ENCODE measurements at regions not wholly inside any gene's neighbourhood (a gene's known extent, or its start where the extent isn't known, plus 50 kb on each side); places are given as distances from the start of the nearest gene placed in this dataset.
"Not testable (repeated sequence)": the region's sequence is repeated elsewhere in the genome, so short reads cannot be mapped to it uniquely, and the experiment has no call there.

GRCh38 chr15:95078003-95078402 is 846.6 kb downstream of the MCTP2 start:
- H3K27ac ChIP-seq (ENCODE audit: control insufficient read depth, insufficient read depth, low read length) = no peak overlapping the region
- H3K79me2 ChIP-seq (ENCODE audit: control insufficient read depth, insufficient read depth, low read length) = no peaks in the 10 kb centered on the region
- no peaks in the 10 kb centered on the region for H3K4me1 ChIP-seq (ENCODE audit: control insufficient read depth, extremely low read depth, insufficient read depth, low read length)
- no peaks in the 10 kb centered on the region for H3K9me3 ChIP-seq (ENCODE audit: control insufficient read depth, low read depth, low read length)
- no peaks in the 10 kb centered on the region for H3K27me3 ChIP-seq (ENCODE audit: control insufficient read depth, extremely low read depth, insufficient read depth, low read length)
- H3K36me3 ChIP-seq (ENCODE audit: control insufficient read depth in 2 of 2, extremely low read depth in 1 of 2, insufficient read depth in 2 of 2, low read length in 2 of 2) = no peaks in the 10 kb centered on the region
- no peaks in the 10 kb centered on the region for H4K20me1 ChIP-seq (ENCODE audit: control insufficient read depth, extremely low read depth, insufficient read depth, low read length)
- no peak for DNase-seq (ENCODE audit: low read depth, low spot score)
- no peak for FAIRE-seq
- H3K4me2 ChIP-seq (ENCODE audit: control insufficient read depth, extremely low read depth, insufficient read depth, low read depth, low read length) = no peak overlapping the region
- H2AFZ ChIP-seq (ENCODE audit: control insufficient read depth, low read length) = no peak overlapping the region
- H3K4me3 ChIP-seq (ENCODE audit: control insufficient read depth in 2 of 3, extremely low read depth in 1 of 3, insufficient read depth in 2 of 3, low read depth in 1 of 3, low read length in 3 of 3) = no peak overlapping the region
- dilution Hi-C loops (cut with MboI; ENCODE audit: extremely low pct_ligation_motif_present, low sequenced_read_pairs) = no loop called here
- no peak overlapping the region for H3K9ac ChIP-seq (ENCODE audit: control insufficient read depth, extremely low read depth, insufficient read depth, low read length)
- TF ChIP-seq EZH2 (IDR thresholded peaks at IDR 0.05; ENCODE audit: low read length) (no peak), CTCF (optimal IDR thresholded peaks at IDR 0.05 in 1 of 3, IDR thresholded peaks at IDR 0.05 in 1 of 3, conservative IDR thresholded peaks at IDR 0.05 in 1 of 3; ENCODE audit: extremely low read depth in 1 of 3, insufficient read depth in 2 of 3, low read length in 3 of 3) (no peak)
- no peaks in the 10 kb centered on the region for H3K9me1 ChIP-seq (ENCODE audit: control insufficient read depth, extremely low read depth, insufficient read depth, low read length)

GRCh38 chr15:95080228-95080627 is 848.9 kb downstream of the MCTP2 start:
- H3K79me2 ChIP-seq (ENCODE audit: control insufficient read depth, insufficient read depth, low read length); DNase-seq (ENCODE audit: low read depth, low spot score); H3K9ac ChIP-seq (ENCODE audit: control insufficient read depth, extremely low read depth, insufficient read depth, low read length); H3K27me3 ChIP-seq (ENCODE audit: control insufficient read depth, extremely low read depth, insufficient read depth, low read length); H3K9me3 ChIP-seq (ENCODE audit: control insufficient read depth, low read depth, low read length); H3K27ac ChIP-seq (ENCODE audit: control insufficient read depth, insufficient read depth, low read length); dilution Hi-C loops (cut with MboI; ENCODE audit: extremely low pct_ligation_motif_present, low sequenced_read_pairs); H3K4me3 ChIP-seq (ENCODE audit: control insufficient read depth in 2 of 3, extremely low read depth in 1 of 3, insufficient read depth in 2 of 3, low read depth in 1 of 3, low read length in 3 of 3); FAIRE-seq; H2AFZ ChIP-seq (ENCODE audit: control insufficient read depth, low read length); H3K36me3 ChIP-seq (ENCODE audit: control insufficient read depth in 2 of 2, extremely low read depth in 1 of 2, insufficient read depth in 2 of 2, low read length in 2 of 2); H3K4me2 ChIP-seq (ENCODE audit: control insufficient read depth, extremely low read depth, insufficient read depth, low read depth, low read length); H3K9me1 ChIP-seq (ENCODE audit: control insufficient read depth, extremely low read depth, insufficient read depth, low read length); H4K20me1 ChIP-seq (ENCODE audit: control insufficient read depth, extremely low read depth, insufficient read depth, low read length); H3K4me1 ChIP-seq (ENCODE audit: control insufficient read depth, extremely low read depth, insufficient read depth, low read length): not testable (repeated sequence)

- dilution Hi-C loops (cut with MboI; ENCODE audit: extremely low pct_ligation_motif_present, low sequenced_read_pairs) = no loop called here
- no peak for DNase-seq (ENCODE audit: low read depth, low spot score)
- Histone ChIP-seq H3K27ac (ENCODE audit: control insufficient read depth, insufficient read depth, low read length) (no peak overlapping the region), H3K36me3 (ENCODE audit: control insufficient read depth in 2 of 2, extremely low read depth in 1 of 2, insufficient read depth in 2 of 2, low read length in 2 of 2) (no peaks in the 10 kb centered on the region), H3K4me1 (ENCODE audit: control insufficient read depth, extremely low read depth, insufficient read depth, low read length) (no peaks in the 10 kb centered on the region), H2AFZ (ENCODE audit: control insufficient read depth, low read length) (no peak overlapping the region), H3K9me3 (ENCODE audit: control insufficient read depth, low read depth, low read length) (no peaks in the 10 kb centered on the region), H3K9me1 (ENCODE audit: control insufficient read depth, extremely low read depth, insufficient read depth, low read length) (no peaks in the 10 kb centered on the region), H3K4me3 (ENCODE audit: control insufficient read depth in 2 of 3, extremely low read depth in 1 of 3, insufficient read depth in 2 of 3, low read depth in 1 of 3, low read length in 3 of 3) (no peak overlapping the region), H3K9ac (ENCODE audit: control insufficient read depth, extremely low read depth, insufficient read depth, low read length) (no peak overlapping the region), H3K4me2 (ENCODE audit: control insufficient read depth, extremely low read depth, insufficient read depth, low read depth, low read length) (no peak overlapping the region), H3K79me2 (ENCODE audit: control insufficient read depth, insufficient read depth, low read length) (no peaks in the 10 kb centered on the region), H4K20me1 (ENCODE audit: control insufficient read depth, extremely low read depth, insufficient read depth, low read length) (no peaks in the 10 kb centered on the region), H3K27me3 (ENCODE audit: control insufficient read depth, extremely low read depth, insufficient read depth, low read length) (no peaks in the 10 kb centered on the region)
- TF ChIP-seq EZH2 (IDR thresholded peaks at IDR 0.05; ENCODE audit: low read length) (no peak), CTCF (optimal IDR thresholded peaks at IDR 0.05 in 1 of 3, IDR thresholded peaks at IDR 0.05 in 1 of 3, conservative IDR thresholded peaks at IDR 0.05 in 1 of 3; ENCODE audit: extremely low read depth in 1 of 3, insufficient read depth in 2 of 3, low read length in 3 of 3) (no peak)
- FAIRE-seq = no peak
Observed at GRCh38 chr15:95085056-95085455, 853.7 kb downstream of the MCTP2 start.

Measured in keratinocyte (primary cell).